ENCODE measurements at regions not wholly inside any gene's neighbourhood (a gene's known extent, or its start where the extent isn't known, plus 50 kb on each side); places are given as distances from the start of the nearest gene placed in this dataset.

- ATAC-seq, result no peak
- Histone ChIP-seq H3K4me3 (no peak overlapping the region), H3K36me3 (ENCODE audit: low read depth) (no peaks in the 10 kb centered on the region), H3K4me1 (ENCODE audit: low read depth) (no peaks in the 10 kb centered on the region), H3K9me3 (no peaks in the 10 kb centered on the region)
- no peak for TF ChIP-seq CTCF (IDR thresholded peaks at IDR 0.05)
- DNase-seq, result no peak
- intact Hi-C loops (cut with DNase I, micrococcal nuclease), result no loop called here
Observed at GRCh38 chr17:12341328-12341727, 320.7 kb downstream of the MAP2K4 start.

- H3K4me1 ChIP-seq (ENCODE audit: low read depth), result no peaks in the 10 kb centered on the region
- DNase-seq (no peak), ATAC-seq (no peak)
- no peaks in the 10 kb centered on the region for H3K9me3 ChIP-seq
- intact Hi-C loops (cut with DNase I, micrococcal nuclease), result no loop called here
- H3K4me3 ChIP-seq, result no peak overlapping the region
- no peak for TF ChIP-seq CTCF (IDR thresholded peaks at IDR 0.05)
- no peaks in the 10 kb centered on the region for H3K36me3 ChIP-seq (ENCODE audit: low read depth)
Observed at GRCh38 chr17:12342161-12342560, 321.5 kb downstream of the MAP2K4 start.

GRCh38 chr17:12342609-12343435 lies 322.1 kb downstream of the MAP2K4 start:
- peak in 2 of 3 donors; percentile 53 to 71 for DNase-seq
- intact Hi-C loops (cut with DNase I, micrococcal nuclease), result no loop called here
- ATAC-seq, result peak; percentile 63

DNA sequence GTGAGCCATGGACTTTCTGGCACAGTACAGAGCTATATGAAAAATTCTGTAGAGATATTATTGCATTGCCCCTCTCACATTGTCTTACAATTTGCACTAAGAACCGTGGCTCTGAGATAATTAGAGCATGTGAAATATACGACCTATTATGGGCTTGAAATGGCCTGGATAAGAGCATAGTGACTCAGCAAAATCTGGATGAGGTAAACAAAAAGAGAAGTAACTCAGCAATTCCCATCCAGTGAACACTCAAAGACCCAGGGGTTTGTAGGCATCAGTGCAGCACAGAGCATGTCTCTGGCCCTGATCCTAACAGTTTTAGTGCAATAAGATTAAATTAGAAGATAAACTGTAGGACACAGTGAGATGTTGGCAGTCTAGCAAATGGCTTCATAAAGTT lies 317.2 kb upstream of the MYOCD start:
- TF ChIP-seq CTCF (IDR thresholded peaks at IDR 0.05), result no peak
- Histone ChIP-seq H3K36me3 (ENCODE audit: low read depth) (no peaks in the 10 kb centered on the region), H3K4me3 (no peak overlapping the region), H3K9me3 (no peaks in the 10 kb centered on the region), H3K4me1 (ENCODE audit: low read depth) (no peaks in the 10 kb centered on the region)
- no peak for DNase-seq
- no peak for ATAC-seq
- intact Hi-C loops (cut with DNase I, micrococcal nuclease), result no loop called here

More at GRCh38 chr17:12342609-12343435, 322.1 kb downstream of the MAP2K4 start:
- Histone ChIP-seq H3K4me3 (no peak overlapping the region), H3K4me1 (ENCODE audit: low read depth) (no peaks in the 10 kb centered on the region), H3K9me3 (no peaks in the 10 kb centered on the region), H3K36me3 (ENCODE audit: low read depth) (no peaks in the 10 kb centered on the region)
- no peak for TF ChIP-seq CTCF (IDR thresholded peaks at IDR 0.05)

- intact Hi-C loops (cut with DNase I, micrococcal nuclease), result no loop called here
Observed at GRCh38 chr17:12349297-12349696, 316.4 kb upstream of the MYOCD start.

More at GRCh38 chr17:12349297-12349696, 316.4 kb upstream of the MYOCD start:
- Histone ChIP-seq H3K9me3 (no peaks in the 10 kb centered on the region), H3K4me3 (no peak overlapping the region), H3K36me3 (ENCODE audit: low read depth) (no peaks in the 10 kb centered on the region), H3K4me1 (ENCODE audit: low read depth) (no peaks in the 10 kb centered on the region)
- ATAC-seq (no peak), DNase-seq (no peak)
- TF ChIP-seq CTCF (IDR thresholded peaks at IDR 0.05), result no peak
